K562 (cell line): ENCODE measurements at regions not wholly inside any gene's neighbourhood (a gene's known extent, or its start where the extent isn't known, plus 50 kb on each side); places are given as distances from the start of the nearest gene placed in this dataset.

Experiments
- CCAR2 ChIP-seq: fragments of 200-400 bp; formaldehyde crosslinking; IDR thresholded peaks from 2 replicates; pipeline ENCODE4 v1.6.1; 2017; ENCODE audit warnings: mild to moderate bottlenecking, low read depth, low read length
- CCNT2 ChIP-seq: IDR thresholded peaks from 2 replicates; pipeline ENCODE4 v1.6.1; 2011; ENCODE audit warnings: borderline replicate concordance, low read depth, mild to moderate bottlenecking, moderate library complexity, mixed read lengths, low read length; ENCODE audit not compliant: insufficient read length; ENCODE audit errors: extremely low read depth
- CHAMP1 ChIP-seq: fragments of 450-650 bp; IDR thresholded peaks from 2 replicates; pipeline ENCODE4 v1.6.1; 2016; ENCODE audit warnings: mild to moderate bottlenecking
- CREB3 ChIP-seq: fragments of 450-650 bp; conservative IDR thresholded peaks from 2 replicates; pipeline ENCODE4 v1.6.1; 2016; ENCODE audit warnings: missing genetic modification characterization, low read depth, mild to moderate bottlenecking, missing compliant biosample characterization, moderate library complexity
- FOXP4 ChIP-seq: sonication (generic); formaldehyde crosslinking; IDR thresholded peaks from 2 replicates; pipeline ENCODE4 v1.8.0; 2022; ENCODE audit warnings: mild to moderate bottlenecking, missing genetic modification reagents, borderline replicate concordance
- NR2F6 ChIP-seq: fragments of 450-650 bp; formaldehyde crosslinking; IDR thresholded peaks from 2 replicates; pipeline ENCODE4 v1.4.0; 2020; ENCODE audit warnings: mild to moderate bottlenecking
- OTX1 ChIP-seq: fragments of 450-650 bp; formaldehyde crosslinking; IDR thresholded peaks from 2 replicates; pipeline ENCODE4 v1.4.0; 2022; ENCODE audit warnings: mild to moderate bottlenecking
- SMARCC2 ChIP-seq: fragments of 450-650 bp; IDR thresholded peaks from 2 replicates; pipeline ENCODE4 v1.6.1; 2017; ENCODE audit warnings: antibody characterized with exemption, moderate library complexity, mild to moderate bottlenecking, low read depth
- SNIP1 ChIP-seq: fragments of 450-650 bp; IDR thresholded peaks from 2 replicates; pipeline ENCODE4 v1.7.1; 2017; ENCODE audit warnings: low read depth, mild to moderate bottlenecking
- STAT6 ChIP-seq: sonication (generic); formaldehyde crosslinking; IDR thresholded peaks from 2 replicates; pipeline ENCODE4 v1.8.1; 2023; ENCODE audit warnings: mild to moderate bottlenecking, missing genetic modification reagents
- TEAD1 ChIP-seq, 2 experiments: fragments of 450-650 bp in 1 of 2; sonication (generic) in 1 of 2; formaldehyde crosslinking; IDR thresholded peaks; 2 replicates each; pipeline versions ENCODE4 v1.4.0 to v1.8.0; 2020 to 2022; ENCODE audit warnings: mild to moderate bottlenecking in 2 of 2, missing genetic modification reagents in 1 of 2
- TRIM25 ChIP-seq: fragments of 450-650 bp; IDR thresholded peaks from 2 replicates; pipeline ENCODE4 v1.7.0; 2016; ENCODE audit warnings: borderline replicate concordance
- ZNF146 ChIP-seq: IDR thresholded peaks from one replicate; pipeline ENCODE4 v1.6.1; 2018; ENCODE audit warnings: missing compliant biosample characterization; ENCODE audit not compliant: unreplicated experiment
- ZNF639 ChIP-seq, 2 experiments: fragments of 200-800 bp in 1 of 2; sonication (Bioruptor generic) in 1 of 2; sonication (generic) in 1 of 2; formaldehyde crosslinking in 1 of 2; IDR thresholded peaks in 1 of 2; conservative IDR thresholded peaks in 1 of 2; 2 replicates each; pipeline versions ENCODE4 v1.5.0 to v1.6.1; 2016 to 2020; ENCODE audit warnings: missing compliant biosample characterization in 1 of 2, missing genetic modification characterization in 1 of 2, missing genetic modification reagents in 1 of 2
- ZNF644 ChIP-seq: fragments of 200-800 bp; sonication (Bioruptor generic); IDR thresholded peaks from 2 replicates; pipeline ENCODE4 v1.6.1; 2016; ENCODE audit warnings: low read depth, missing genetic modification characterization, missing compliant biosample characterization

GRCh38 chr2:61640406-61640805 lies 102.2 kb upstream of the XPO1 start (continued):
- TF ChIP-seq TRIM25 (no peak), CCNT2 (no peak), NR2F6 (CRISPR knock-in tag) (no peak), CREB3 (tag) (peak; percentile 91), CCAR2 (no peak), ZNF146 (no peak), TEAD1 (CRISPR knock-in tag; IDR thresholded peaks at IDR 0.05) (no peak), ZNF644 (no peak), SMARCC2 (no peak), FOXP4 (no peak), CHAMP1 (no peak), OTX1 (CRISPR knock-in tag) (no peak), STAT6 (no peak), SNIP1 (no peak), ZNF639 (CRISPR knock-in tag; conservative IDR thresholded peaks at IDR 0.05 in 1 of 2, IDR thresholded peaks at IDR 0.05 in 1 of 2) (peak in 1 of 2 experiments; percentile 60; a peak in 2 of 4 replicates)
